ENCODE measurements at regions not wholly inside any gene's neighbourhood (a gene's known extent, or its start where the extent isn't known, plus 50 kb on each side); places are given as distances from the start of the nearest gene placed in this dataset.

DNA sequence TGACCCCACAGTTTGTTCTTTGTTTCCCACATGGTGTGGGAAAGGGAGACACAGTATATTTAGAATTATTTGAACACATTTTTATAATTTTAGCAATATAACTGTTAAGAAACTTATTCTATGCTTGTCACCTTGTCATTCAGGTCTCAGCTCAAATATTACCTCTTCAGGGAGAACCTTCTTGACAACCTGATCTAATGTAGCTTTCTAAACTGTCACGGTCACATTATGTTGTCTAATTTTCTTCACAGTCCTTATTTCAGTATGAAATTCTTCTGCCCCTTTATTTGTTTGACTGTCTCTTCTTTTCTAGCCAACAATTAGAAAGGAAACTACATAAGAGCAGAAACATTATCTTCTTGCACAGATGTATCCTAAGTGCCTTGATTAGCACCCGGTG, 304.3 kb upstream of the PARD3B start:
- TF ChIP-seq, protein P1, sequence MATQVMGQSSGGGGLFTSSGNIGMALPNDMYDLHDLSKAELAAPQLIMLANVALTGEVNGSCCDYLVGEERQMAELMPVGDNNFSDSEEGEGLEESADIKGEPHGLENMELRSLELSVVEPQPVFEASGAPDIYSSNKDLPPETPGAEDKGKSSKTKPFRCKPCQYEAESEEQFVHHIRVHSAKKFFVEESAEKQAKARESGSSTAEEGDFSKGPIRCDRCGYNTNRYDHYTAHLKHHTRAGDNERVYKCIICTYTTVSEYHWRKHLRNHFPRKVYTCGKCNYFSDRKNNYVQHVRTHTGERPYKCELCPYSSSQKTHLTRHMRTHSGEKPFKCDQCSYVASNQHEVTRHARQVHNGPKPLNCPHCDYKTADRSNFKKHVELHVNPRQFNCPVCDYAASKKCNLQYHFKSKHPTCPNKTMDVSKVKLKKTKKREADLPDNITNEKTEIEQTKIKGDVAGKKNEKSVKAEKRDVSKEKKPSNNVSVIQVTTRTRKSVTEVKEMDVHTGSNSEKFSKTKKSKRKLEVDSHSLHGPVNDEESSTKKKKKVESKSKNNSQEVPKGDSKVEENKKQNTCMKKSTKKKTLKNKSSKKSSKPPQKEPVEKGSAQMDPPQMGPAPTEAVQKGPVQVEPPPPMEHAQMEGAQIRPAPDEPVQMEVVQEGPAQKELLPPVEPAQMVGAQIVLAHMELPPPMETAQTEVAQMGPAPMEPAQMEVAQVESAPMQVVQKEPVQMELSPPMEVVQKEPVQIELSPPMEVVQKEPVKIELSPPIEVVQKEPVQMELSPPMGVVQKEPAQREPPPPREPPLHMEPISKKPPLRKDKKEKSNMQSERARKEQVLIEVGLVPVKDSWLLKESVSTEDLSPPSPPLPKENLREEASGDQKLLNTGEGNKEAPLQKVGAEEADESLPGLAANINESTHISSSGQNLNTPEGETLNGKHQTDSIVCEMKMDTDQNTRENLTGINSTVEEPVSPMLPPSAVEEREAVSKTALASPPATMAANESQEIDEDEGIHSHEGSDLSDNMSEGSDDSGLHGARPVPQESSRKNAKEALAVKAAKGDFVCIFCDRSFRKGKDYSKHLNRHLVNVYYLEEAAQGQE (IDR thresholded peaks at IDR 0.05; ENCODE audit: unreplicated experiment), result no peak
- TF ChIP-seq JUNB (IDR thresholded peaks at IDR 0.05; ENCODE audit: unreplicated experiment) (no peak), EZH2 (IDR thresholded peaks at IDR 0.05; ENCODE audit: low read depth, unreplicated experiment) (no peak), STAT1 (IDR thresholded peaks at IDR 0.05; ENCODE audit: unreplicated experiment) (no peak)
- Histone ChIP-seq H4K20me1 (replicated peaks; ENCODE audit: insufficient read depth) (no peaks in the 10 kb centered on the region), H3K27ac (ENCODE audit: low read depth) (no peak overlapping the region), H3K36me3 (ENCODE audit: insufficient read depth) (no peaks in the 10 kb centered on the region), H3K9me2 (ENCODE audit: insufficient read depth) (peaks cover 19% of the 10 kb centered on the region; the same call in 1 of the 2 replicates), H3K79me2 (replicated peaks; ENCODE audit: insufficient read depth) (no peaks in the 10 kb centered on the region), H2AFZ (no peak overlapping the region), H3K4me1 (ENCODE audit: insufficient read depth) (no peaks in the 10 kb centered on the region), H3F3A (replicated peaks; ENCODE audit: low read depth) (no peaks in the 10 kb centered on the region), H3K4me3 (no peak overlapping the region), H3K4me2 (no peak overlapping the region), H3K27me3 (ENCODE audit: insufficient read depth) (no peaks in the 10 kb centered on the region)
- no peak overlapping the region for H3K27ac Mint-ChIP-seq
- H3K4me3 Mint-ChIP-seq, result no peak overlapping the region
- ATAC-seq (no peak), DNase-seq (ENCODE audit: low spot score) (no peak)
- H3K9me3 Mint-ChIP-seq, result no peaks in the 10 kb centered on the region
- H3K27me3 Mint-ChIP-seq (ENCODE audit: insufficient read depth, low read depth, poor library complexity), result no peaks in the 10 kb centered on the region
- no peaks in the 10 kb centered on the region for H3K36me3 Mint-ChIP-seq (ENCODE audit: low read depth)
- no peaks in the 10 kb centered on the region for H3K4me1 Mint-ChIP-seq

DNA sequence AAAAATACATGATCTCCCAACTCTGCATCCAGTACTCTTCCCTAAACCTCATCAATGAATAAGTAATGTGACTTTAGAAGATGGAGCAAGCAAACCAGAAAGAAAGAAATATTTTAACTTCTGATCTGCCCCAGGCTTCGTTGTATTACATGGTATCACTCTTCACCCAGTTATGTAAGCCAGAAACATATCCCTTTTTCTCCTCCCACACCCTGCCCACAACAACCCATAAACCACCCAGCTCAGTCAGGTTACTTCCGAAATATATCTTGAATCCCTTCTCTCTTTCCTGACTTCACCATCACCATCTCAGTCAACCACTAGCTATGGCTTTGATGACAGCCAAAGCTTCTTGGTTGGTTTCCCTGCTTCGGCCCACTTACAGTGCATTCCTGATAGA, 295.8 kb upstream of the PARD3B start:
- Histone ChIP-seq H3K27ac (ENCODE audit: low read depth) (no peak overlapping the region), H3K79me2 (replicated peaks; ENCODE audit: insufficient read depth) (no peaks in the 10 kb centered on the region), H3K4me3 (no peak overlapping the region), H3K4me2 (no peak overlapping the region), H4K20me1 (replicated peaks; ENCODE audit: insufficient read depth) (no peaks in the 10 kb centered on the region), H2AFZ (no peak overlapping the region), H3K36me3 (ENCODE audit: insufficient read depth) (no peaks in the 10 kb centered on the region), H3K4me1 (ENCODE audit: insufficient read depth) (no peaks in the 10 kb centered on the region), H3K27me3 (ENCODE audit: insufficient read depth) (no peaks in the 10 kb centered on the region), H3K9me2 (ENCODE audit: insufficient read depth) (peaks cover 3% of the 10 kb centered on the region; the same call in 1 of the 2 replicates), H3F3A (replicated peaks; ENCODE audit: low read depth) (no peaks in the 10 kb centered on the region)
- peaks cover 3% of the 10 kb centered on the region for H3K27me3 Mint-ChIP-seq (ENCODE audit: insufficient read depth, low read depth, poor library complexity)
- H3K4me1 Mint-ChIP-seq, result no peaks in the 10 kb centered on the region
- no peaks in the 10 kb centered on the region for H3K9me3 Mint-ChIP-seq
- H3K36me3 Mint-ChIP-seq (ENCODE audit: low read depth), result no peaks in the 10 kb centered on the region
- DNase-seq (ENCODE audit: low spot score), result no peak
- ATAC-seq, result no peak
- H3K4me3 Mint-ChIP-seq, result no peak overlapping the region
- no peak overlapping the region for H3K27ac Mint-ChIP-seq
- TF ChIP-seq ZNF331 (CRISPR knock-in tag; IDR thresholded peaks at IDR 0.05; ENCODE audit: low read depth) (no peak), EZH2 (IDR thresholded peaks at IDR 0.05; ENCODE audit: low read depth, unreplicated experiment) (no peak), CREB1 (CRISPR knock-in tag; IDR thresholded peaks at IDR 0.05; ENCODE audit: low read depth) (no peak), ZNF114 (CRISPR knock-in tag; IDR thresholded peaks at IDR 0.05) (no peak), NANOG (IDR thresholded peaks at IDR 0.05; ENCODE audit: borderline replicate concordance) (no peak), JUNB (IDR thresholded peaks at IDR 0.05; ENCODE audit: unreplicated experiment) (no peak), STAT1 (IDR thresholded peaks at IDR 0.05; ENCODE audit: unreplicated experiment) (no peak)
- TF ChIP-seq, protein P2, sequence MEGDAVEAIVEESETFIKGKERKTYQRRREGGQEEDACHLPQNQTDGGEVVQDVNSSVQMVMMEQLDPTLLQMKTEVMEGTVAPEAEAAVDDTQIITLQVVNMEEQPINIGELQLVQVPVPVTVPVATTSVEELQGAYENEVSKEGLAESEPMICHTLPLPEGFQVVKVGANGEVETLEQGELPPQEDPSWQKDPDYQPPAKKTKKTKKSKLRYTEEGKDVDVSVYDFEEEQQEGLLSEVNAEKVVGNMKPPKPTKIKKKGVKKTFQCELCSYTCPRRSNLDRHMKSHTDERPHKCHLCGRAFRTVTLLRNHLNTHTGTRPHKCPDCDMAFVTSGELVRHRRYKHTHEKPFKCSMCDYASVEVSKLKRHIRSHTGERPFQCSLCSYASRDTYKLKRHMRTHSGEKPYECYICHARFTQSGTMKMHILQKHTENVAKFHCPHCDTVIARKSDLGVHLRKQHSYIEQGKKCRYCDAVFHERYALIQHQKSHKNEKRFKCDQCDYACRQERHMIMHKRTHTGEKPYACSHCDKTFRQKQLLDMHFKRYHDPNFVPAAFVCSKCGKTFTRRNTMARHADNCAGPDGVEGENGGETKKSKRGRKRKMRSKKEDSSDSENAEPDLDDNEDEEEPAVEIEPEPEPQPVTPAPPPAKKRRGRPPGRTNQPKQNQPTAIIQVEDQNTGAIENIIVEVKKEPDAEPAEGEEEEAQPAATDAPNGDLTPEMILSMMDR (conservative IDR thresholded peaks at IDR 0.05; ENCODE audit: low read depth in 2 of 2), result no peak
- TF ChIP-seq, protein P1 (IDR thresholded peaks at IDR 0.05; ENCODE audit: unreplicated experiment), result no peak
- TF ChIP-seq, protein P3, sequence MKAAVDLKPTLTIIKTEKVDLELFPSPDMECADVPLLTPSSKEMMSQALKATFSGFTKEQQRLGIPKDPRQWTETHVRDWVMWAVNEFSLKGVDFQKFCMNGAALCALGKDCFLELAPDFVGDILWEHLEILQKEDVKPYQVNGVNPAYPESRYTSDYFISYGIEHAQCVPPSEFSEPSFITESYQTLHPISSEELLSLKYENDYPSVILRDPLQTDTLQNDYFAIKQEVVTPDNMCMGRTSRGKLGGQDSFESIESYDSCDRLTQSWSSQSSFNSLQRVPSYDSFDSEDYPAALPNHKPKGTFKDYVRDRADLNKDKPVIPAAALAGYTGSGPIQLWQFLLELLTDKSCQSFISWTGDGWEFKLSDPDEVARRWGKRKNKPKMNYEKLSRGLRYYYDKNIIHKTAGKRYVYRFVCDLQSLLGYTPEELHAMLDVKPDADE (IDR thresholded peaks at IDR 0.05), result no peak

Data from GM23338 (cell line).